ENCODE measurements at regions not wholly inside any gene's neighbourhood (a gene's known extent, or its start where the extent isn't known, plus 50 kb on each side); places are given as distances from the start of the nearest gene placed in this dataset.

DNA sequence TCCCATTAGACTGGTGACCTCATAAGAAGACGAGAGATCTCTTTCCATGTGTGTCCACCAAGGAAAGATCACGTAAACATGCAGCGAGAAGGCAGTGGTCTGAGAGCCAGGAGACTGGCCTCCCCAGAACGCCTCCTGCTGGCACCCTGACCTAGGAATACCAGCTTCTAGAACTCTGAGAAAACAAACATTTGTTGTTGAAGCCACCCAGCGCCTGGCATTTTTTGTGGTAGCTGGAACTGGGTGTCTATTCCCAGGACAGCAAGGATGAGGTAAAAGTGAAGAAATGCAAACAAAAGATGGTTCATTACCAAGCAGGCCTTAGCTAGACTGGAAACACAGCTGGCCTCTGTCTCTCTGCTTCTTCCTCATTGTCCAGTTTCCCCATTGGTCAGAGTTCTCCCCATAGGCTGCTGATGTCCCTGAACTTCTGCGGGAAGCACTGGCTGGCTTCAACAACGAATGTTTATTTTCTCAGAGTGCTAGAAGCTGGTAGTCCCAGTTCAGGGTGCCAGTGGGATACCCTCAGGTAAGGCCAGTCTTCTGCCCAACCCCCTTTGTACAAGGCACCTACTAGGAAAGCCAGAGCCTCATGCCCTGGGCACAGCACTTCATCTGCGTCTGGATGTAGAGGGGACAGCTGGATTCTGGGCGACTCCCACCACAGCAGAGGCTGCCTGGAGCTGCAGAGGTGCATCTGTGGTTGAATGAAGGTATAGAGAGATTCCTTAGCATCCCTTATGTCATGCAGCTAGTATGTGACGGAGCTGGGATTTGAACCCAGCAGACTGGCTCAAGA, 304.9 kb downstream of the TCERG1L start:
- ChIA-PET CTCF (no interaction called here), POLR2A (no interaction called here)

DNA sequence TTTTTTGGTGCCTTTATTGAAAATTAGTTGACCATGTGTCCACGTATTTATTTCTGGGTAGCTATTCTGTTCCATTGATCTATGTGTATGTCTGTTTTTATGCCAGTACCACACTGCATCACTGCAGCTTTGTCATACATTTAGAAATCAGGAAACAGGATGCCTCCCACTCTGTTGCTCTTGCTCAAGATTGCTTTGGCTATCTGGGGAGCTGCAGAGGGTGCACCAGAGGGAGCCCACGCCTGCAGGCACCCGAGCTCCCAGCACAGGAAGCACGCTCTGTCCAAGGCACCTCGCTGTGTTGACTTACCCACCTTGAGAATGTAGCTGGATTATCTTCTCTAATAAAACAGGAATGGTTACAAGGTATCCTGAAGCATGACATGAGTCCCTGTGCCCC, 301.7 kb downstream of the TCERG1L start:
- CTCF ChIA-PET = no interaction called here
- POLR2A ChIA-PET = no interaction called here

DNA sequence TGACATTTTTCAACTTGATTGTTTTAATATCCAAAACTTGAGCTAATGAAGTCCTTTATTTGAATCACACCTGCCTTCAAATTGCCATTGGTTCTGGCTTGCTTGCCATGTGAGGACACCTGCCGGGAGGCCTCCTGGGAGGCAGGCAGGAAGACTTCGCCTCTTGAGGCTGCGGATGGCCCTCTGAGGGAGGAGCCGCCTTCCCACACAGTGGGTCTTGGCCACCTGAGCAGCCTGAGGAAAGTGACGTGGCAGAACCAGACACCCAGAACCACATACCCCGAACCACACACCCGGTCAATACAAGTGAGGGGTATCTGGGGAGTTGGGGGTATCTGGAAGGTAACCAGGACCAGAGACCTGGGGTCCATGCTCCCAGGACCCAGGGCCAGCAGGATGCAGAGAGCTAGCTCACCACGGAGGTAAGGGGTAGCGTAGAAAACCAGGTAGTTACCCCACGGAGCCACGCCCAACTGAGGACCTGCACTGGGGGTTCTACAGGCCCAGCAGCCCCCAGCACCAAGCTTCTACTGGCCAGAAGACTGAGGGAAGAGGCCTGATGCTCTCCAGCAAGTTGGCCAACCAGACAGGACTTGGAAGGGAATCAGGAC, 300.5 kb downstream of the TCERG1L start:
- CTCF ChIA-PET = no interaction called here
- POLR2A ChIA-PET = no interaction called here

DNA sequence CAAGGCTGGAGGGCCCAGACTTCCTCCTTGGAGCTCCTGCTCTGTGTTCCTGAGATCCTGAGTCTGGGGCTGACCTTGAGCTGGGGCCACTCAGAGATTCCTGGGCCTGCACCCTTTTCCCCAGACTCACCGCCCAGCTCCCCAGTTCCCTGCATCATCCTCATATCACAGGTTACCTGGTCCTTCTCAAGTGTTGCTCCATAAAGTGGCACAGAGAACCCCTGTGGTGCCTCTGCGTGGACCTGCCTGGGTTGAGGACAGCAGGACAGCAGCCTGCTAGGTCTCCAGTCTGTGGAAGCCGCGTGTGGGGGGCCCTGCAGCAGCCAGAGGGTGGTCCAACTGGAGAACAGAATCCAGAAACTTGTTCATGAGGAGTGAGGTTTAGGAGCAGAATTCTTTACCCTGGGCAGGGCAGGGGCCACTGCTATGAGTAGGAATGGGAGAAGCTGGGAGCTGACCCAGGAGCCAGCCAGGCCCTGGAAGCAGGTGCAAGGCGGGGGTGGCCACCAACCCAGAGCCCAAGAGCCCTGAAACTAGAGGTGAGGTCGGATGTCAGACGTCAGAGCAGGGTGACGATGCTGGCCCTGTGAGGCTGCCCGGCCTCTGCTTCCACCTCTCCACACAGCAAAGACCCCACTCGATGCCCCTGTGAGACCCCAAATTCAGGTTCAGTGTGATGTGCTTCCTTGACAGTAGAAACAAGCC, 299.4 kb downstream of the TCERG1L start:
- ChIA-PET CTCF (no interaction called here), POLR2A (no interaction called here)

DNA sequence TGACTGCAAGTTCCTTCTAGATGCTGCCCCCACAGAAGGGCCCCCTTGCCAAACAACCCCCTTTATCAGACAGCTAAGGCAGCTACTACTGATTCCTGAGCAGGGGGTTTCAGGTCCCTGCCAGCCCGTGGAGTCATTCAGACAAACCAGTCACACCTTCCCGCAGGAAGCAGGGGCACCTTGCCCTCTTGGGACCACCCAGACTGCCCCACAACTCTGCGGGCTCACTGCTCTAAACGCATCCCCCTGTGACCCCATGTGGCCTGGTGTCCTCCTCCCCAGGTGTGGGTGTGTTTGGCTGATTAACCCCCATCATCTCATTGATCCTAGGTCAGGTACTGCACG, 298.9 kb downstream of the TCERG1L start:
- POLR2A ChIA-PET = no interaction called here
- CTCF ChIA-PET = no interaction called here

DNA sequence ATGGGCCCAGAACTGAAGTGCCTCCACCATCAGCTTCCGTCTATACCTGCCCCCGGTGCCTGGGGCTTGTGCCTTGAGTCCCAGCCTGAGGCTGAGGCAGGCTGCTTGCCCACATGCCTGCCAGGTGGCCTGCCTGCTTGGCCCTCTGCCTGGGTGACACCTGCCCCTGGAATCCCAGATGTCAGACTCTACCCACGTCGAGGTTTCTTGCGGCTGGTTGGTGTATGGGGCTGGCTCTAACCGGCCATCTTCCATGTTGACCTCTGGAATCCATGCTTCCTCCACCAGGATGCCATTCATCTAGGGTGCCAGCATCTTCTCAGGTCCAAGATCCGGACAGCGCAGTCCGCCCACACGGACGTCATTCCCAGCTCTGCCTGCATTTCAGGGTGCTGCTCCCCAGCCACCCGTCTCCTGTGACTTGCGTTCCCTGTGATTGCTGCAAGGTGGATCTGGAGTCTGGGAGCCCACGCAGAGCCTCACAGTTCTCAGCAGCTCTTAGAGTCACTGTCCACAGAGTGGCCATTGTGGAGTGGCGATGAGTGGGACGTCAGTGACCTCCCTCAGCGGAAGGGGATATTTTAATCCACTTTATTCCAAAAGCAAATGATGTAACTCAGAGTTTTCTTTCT, 298.1 kb downstream of the TCERG1L start:
- ChIA-PET POLR2A (no interaction called here), CTCF (no interaction called here)

DNA sequence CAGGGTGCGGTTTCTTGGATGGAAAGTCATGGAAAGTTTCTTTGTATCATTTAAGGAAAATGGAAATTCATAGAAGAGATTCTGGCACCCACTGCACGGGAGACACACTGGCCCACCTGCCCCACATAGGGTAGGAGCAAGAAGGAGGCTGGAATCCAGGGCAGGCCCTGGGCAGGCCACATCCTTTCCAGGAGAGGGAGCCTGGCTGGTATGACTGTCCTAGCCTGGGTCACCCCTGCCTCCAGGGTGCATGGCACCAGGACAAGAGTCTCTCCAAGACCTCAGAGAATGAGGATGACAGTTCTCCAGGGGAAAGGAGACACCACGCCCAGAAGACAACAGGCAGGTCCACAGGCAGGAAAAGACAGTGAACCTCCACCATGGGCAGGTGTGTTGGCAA, 297.2 kb downstream of the TCERG1L start:
- POLR2A ChIA-PET = no interaction called here
- CTCF ChIA-PET = no interaction called here

DNA sequence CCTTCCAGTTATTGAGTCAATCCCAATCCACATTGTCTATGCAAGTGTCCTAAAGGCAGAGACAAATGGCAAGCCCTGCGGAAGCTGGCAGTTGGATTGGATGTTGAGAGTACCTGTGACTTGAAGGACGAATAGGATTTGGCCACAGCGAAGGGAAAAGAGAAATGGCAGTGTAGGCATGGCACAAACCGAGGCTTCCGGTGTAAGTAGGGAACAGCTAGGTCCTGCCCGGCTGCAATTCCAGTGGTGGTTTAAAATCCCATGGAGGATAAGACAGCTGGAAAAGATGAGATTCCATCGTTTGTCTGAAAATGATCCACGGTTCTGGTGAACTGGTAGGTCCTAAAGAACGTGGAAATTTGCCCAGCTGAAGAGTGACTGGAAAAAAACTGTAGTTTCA, 296.2 kb downstream of the TCERG1L start:
- CTCF ChIA-PET = no interaction called here
- POLR2A ChIA-PET = no interaction called here

DNA sequence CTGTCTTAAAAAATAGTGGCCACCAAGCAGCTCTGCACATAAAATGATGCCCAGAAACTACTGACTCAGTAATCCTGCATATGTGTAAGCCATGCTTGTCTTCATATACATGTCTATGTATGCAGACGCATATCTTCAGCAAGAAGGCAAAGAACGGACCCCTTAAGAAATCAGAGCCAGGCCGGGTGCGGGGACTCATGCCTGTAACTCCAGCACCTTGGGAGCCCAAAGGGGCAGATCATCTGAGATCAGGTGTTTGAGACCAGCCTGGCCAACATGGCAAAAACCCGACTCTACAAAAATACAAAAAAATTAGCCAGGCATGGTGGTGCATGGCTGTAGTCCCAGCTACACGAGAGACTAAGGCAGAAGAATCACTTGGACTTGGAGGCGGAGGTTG, 295.0 kb downstream of the TCERG1L start:
- ChIA-PET CTCF (no interaction called here), POLR2A (no interaction called here)

DNA sequence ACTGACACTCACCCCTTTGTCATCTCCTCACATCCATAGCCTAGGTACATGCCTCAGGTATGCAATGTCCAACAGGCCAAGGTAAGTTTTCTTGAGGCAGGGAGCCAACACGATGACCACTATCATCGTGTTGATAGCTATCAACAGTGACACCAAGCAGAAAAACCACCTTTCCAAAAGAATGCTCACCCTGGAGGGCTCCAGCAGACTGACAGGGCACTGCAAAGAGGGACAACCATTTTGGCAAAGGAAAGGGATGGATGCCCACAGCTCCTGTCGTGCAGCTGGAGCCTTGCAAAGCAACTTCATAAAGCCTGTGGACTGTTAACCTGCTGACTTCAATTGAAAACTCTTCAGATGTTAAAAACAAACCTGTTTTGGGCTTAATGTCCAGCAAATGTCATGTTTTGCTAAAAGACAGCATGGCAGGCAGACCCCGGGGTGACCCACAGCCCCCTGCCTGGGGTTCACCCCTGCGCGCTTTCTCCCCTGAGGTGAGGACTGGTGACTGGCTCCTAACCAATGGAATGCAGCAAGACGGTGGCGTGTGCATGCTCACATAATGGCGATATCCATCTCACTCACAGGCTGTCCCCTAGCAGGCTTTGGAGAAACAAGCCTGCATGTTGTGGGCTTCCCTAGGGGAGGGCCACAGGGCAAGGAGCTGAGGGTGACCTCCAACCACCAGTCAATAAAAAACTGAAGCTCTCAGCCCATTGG, 293.8 kb downstream of the TCERG1L start:
- ChIA-PET CTCF (no interaction called here), POLR2A (no interaction called here)

DNA sequence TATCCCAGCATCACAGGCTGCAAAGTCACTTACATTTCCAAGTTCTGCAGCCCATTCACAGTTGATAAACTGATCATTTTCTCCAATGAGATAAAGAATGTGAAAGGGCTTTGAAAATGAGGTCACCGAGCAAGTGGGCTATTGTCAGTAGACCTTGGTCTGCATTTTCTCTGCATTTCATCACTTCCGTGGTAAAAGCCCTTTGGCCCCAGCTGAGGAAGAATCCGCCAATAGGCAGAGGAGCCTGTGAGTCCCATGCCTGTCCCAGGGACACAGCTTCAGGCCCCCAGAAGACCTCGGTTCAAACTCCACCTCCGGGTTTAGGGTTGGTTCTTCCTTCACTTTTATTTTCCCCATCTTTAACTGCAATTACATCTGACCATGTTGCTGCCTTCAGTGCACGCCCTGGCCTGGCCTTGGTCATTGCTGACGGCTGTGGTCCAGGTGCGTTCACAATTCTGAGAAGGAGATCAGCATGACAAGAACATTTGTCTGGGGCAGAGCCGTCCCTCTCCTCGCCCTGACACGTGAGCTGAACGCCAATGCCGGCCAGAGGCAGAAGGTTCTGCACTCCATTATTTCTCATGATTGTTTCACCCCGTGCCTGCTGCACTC, 292.5 kb downstream of the TCERG1L start:
- ChIA-PET CTCF (interaction anchor here (0.8 kb wide), 1 partner anchor 16 kb away, joined by 3 read pairs; no protein-coding TSS in a partner anchor), POLR2A (no interaction called here)

DNA sequence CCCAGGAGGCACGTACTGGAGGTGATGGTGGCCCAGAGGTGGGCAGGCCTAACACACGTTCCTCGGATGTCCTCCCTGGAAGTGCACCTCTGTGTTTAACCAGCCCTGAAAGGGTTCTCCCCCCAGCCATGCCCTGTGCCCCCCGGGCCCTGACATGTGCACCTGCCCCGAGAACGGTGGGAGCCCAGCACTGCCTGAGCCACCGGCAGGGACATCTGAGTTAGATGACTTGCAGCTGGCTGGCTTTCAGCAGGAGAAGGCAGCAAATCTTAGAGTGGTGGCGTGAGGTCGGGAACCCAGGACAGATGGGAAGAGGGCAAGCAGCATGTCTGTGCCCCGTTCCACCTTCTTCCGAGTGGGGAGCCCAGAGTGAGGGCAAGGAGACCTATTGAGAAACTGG, 291.8 kb downstream of the TCERG1L start:
- ChIA-PET CTCF (no interaction called here), POLR2A (no interaction called here)

DNA sequence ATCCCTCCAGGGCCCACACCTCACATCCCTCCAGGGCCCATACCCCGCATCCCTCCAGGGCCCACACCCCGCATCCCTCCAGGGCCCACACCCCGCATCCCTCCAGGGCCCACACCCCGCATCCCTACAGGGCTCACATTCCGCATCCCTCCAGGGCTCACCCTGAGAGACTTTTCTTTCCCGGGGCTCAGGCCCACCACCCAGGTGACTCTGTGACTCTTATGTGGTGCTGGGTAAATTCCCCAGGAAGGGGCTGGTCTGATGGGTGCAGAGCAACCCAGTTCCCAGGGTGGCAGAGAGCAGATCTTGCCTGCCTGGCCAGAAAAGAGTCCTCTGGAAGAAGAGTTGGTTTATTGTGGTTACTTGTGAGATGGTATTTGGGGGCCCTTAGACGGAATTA, 290.7 kb downstream of the TCERG1L start:
- ChIA-PET POLR2A (no interaction called here), CTCF (no interaction called here)

DNA sequence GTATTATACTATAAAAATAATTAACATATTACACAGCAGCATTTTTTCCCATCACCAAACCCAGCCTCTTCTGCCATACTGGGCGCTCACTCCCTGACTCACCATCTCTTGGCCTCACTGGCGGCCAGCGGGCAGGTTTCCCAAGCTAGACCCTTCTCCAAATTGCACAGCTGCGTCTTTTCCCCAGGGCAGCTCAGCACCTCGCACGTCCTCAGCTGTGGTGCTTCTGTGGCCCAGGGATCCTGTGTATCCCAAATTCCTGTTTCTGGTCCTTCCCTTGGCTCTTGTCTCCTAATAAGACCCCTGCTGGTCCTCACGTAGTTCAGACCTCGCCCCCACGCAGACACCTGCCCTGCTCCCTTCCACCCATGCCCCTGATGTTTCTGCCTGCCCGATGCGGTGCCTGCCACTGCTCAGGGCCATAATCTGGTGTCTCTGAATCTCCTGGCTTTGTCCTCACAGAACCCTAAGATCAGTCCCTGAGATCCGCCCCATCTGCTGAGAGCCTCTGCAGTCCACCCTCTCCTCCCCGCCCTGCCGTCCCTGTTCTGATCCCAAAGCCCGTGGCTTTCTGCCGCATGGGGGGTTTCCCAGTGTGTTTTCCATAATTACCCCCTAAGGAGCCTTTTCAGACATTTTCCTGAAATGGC, 290.1 kb downstream of the TCERG1L start:
- ChIA-PET POLR2A (no interaction called here), CTCF (no interaction called here)

DNA sequence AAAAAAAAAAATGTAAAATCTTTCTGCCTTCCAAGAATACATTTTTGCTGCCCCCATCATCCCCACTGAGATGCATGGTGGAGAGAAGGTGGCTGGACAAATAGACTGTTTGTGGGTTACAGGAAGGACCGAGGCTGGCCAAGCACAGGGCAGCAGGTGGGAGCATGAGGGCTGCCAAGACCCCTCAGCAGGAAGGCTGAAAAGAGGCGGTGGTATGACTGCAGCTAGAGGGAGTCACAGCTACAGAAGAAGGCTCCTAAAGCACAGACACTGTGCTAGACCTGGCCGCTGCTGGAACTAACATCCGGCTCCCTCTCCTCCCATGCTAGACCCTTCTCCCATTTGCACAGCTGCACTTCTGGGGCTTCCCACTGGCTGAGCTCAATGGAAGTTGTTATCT, 289.6 kb downstream of the TCERG1L start:
- CTCF ChIA-PET = no interaction called here
- POLR2A ChIA-PET = no interaction called here

DNA sequence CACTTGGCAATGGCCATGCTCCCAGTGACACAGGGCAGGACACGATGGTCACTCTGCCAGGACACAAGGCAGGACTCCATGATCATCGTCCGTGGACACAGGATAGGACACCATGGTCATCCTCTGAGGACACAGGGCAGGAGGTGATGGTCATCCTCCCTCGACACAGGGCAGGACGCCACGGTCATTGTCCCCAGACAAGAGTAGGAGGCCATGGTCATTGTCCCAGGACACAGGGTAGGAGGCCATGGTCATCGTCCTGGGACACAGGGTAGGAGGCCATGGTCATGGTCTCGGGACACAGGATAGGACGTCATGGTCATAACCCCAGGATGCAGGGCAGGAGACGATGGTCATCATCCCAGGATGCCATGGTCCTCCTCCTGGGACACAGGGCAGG, 289.2 kb downstream of the TCERG1L start:
- ChIA-PET CTCF (no interaction called here), POLR2A (no interaction called here)

DNA sequence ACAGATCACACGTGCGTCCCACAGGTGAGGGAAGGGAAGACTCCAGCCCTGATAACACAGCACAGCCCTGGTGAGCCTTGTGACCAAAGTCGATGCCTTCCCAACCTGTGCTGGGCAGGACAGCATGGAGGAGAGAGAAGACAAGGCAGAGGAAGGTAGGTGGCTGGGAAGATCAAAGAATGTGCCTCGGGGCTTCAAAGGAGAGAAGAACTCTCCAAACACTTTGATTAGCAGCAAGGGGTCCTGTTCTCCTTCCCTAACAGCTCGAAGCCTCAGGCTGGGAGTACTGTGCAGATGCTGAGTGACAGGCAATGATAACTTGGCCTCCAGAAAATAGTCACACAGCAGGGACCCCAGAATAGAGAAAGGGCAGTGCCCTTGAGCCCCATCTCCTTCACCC, 288.5 kb downstream of the TCERG1L start:
- ChIA-PET POLR2A (no interaction called here), CTCF (no interaction called here)

DNA sequence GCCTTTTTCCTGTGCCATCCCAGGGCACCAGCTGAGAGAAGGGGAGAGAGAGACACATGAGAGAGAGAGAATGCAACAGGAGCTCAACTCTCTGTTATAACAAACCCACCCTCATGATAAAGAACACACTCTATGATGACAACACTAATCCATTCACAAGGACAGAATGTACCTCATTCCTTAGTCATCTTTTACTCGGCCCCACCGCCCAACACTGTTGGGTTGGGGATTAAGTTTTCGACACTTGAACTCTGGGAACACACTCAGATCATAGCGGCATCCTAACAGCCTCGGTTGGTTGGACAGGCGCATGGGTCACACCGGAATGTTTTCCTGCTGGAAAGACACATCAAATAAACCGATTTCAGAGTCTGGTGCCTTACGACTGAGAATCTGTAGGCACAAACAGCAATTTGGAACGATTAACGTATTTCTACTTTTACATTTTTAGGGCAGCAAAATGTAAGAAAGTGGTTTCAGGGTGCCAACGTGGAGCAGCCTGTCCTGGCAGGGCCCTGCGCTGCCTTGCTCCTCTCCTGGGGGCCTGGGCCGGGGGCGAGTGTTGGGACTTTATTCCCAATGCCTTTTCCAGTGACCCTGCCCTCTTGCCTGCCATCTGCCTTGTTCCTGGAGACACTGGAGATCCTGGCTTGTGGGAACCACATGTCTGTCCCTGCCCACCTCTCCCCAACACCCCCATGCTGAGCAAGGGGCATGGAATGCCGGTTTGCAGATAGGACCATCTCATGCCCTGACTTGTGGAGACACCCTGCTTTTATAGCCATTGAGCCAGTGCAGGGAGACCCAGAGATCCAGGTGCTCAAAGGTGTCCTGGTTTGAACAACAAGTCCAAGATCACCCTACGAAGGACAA, 287.0 kb downstream of the TCERG1L start:
- ChIA-PET POLR2A (no interaction called here), CTCF (no interaction called here)

DNA sequence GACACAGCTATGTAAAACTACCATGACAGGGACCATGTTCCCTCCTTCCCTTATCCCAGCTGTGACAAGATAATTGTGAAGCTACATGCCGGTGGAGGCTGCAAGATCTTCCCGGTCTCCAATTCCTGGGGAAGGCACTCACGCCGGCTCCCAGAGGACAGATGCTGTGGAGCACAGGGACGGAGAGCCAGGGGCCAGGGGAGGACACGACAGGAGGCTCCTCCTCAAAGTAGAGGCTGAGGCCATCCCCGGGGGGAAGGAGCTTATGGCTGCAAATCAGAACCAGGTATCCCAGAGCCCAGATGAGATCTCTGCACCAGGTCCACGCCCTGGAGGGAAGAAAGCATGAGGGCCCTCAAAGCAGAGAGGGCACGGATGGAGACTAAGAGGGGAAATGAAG, 286.2 kb downstream of the TCERG1L start:
- ChIA-PET POLR2A (no interaction called here), CTCF (no interaction called here)

Measured in activated CD8-positive, alpha-beta memory T cell treated with anti-CD3 and anti-CD28 coated beads for 36 hours (primary cell).